Liver (tissue), 8 donors: ENCODE measurements at regions not wholly inside any gene's neighbourhood (a gene's known extent, or its start where the extent isn't known, plus 50 kb on each side); places are given as distances from the start of the nearest gene placed in this dataset.

Experiments
- DNase-seq: peaks from one replicate; pipeline ENCODE4 v3.0.0-alpha.2; 2017; ENCODE audit warnings: low spot score
- H3K27ac ChIP-seq, 2 donors: one replicate each; pipeline ENCODE4 v1.7.0; 2013; ENCODE audit warnings: inconsistent platforms in 2 of 2, low read length in 2 of 2, control low read depth in 1 of 2, low read depth in 1 of 2, mild to moderate bottlenecking in 1 of 2
- H3K27me3 ChIP-seq, 4 donors: one replicate each; pipeline versions ENCODE4 v1.6.1 to v1.7.0; 2013; ENCODE audit warnings: low read length in 3 of 4, inconsistent platforms in 1 of 4, mild to moderate bottlenecking in 1 of 4, moderate library complexity in 1 of 4; ENCODE audit not compliant: control insufficient read depth in 4 of 4, insufficient read depth in 4 of 4
- H3K36me3 ChIP-seq, 4 donors: one replicate each; pipeline versions ENCODE4 v1.6.1 to v1.7.0; 2013; ENCODE audit warnings: low read length in 3 of 4, mild to moderate bottlenecking in 3 of 4, low read depth in 1 of 4, moderate library complexity in 1 of 4; ENCODE audit not compliant: control insufficient read depth in 4 of 4, insufficient read depth in 3 of 4
- H3K4me1 ChIP-seq, 4 donors: one replicate each; pipeline versions ENCODE4 v1.6.1 to v1.7.0; 2013; ENCODE audit warnings: low read length in 3 of 4, mild to moderate bottlenecking in 3 of 4, moderate library complexity in 1 of 4; ENCODE audit not compliant: control insufficient read depth in 4 of 4, insufficient read depth in 4 of 4
- H3K4me3 ChIP-seq, 3 donors: one replicate each; pipeline versions ENCODE4 v1.6.1 to v1.7.0; 2013; ENCODE audit warnings: low read length in 3 of 3, control low read depth in 1 of 3, low read depth in 1 of 3, mild to moderate bottlenecking in 1 of 3
- H3K9ac ChIP-seq, 2 donors: one replicate each; pipeline ENCODE4 v1.7.0; 2013; ENCODE audit warnings: low read length in 2 of 2, mild to moderate bottlenecking in 2 of 2, moderate library complexity in 2 of 2, control low read depth in 1 of 2, low read depth in 1 of 2
- H3K9me3 ChIP-seq, 4 donors: one replicate each; pipeline versions ENCODE4 v1.6.1 to v1.7.0; 2013; ENCODE audit warnings: low read length in 3 of 4; ENCODE audit not compliant: control insufficient read depth in 4 of 4
- FOXA1 ChIP-seq: IDR thresholded peaks from 2 replicates; pipeline ENCODE4 v1.6.1; 2016; ENCODE audit warnings: antibody characterized with exemption
- FOXA2 ChIP-seq: IDR thresholded peaks from 2 replicates; pipeline ENCODE4 v1.6.1; 2016; ENCODE audit warnings: antibody characterized with exemption
- GABPA ChIP-seq, 2 donors: IDR thresholded peaks in 1 of 2; conservative IDR thresholded peaks in 1 of 2; 2 replicates each; pipeline ENCODE4 v1.6.1; 2016; ENCODE audit warnings: antibody characterized with exemption in 2 of 2, mild to moderate bottlenecking in 1 of 2, moderate library complexity in 1 of 2
- HNF4A ChIP-seq, 2 donors: conservative IDR thresholded peaks; 2 replicates each; pipeline ENCODE4 v1.6.1; 2016; ENCODE audit warnings: antibody characterized with exemption in 2 of 2, mild to moderate bottlenecking in 2 of 2
- JUND ChIP-seq, 2 donors: IDR thresholded peaks; 2 replicates each; pipeline ENCODE4 v1.6.1; 2016; ENCODE audit warnings: antibody characterized with exemption in 2 of 2
- MAX ChIP-seq: IDR thresholded peaks from 2 replicates; pipeline ENCODE4 v1.6.1; 2016; ENCODE audit warnings: antibody characterized with exemption
- RAD21 ChIP-seq, 2 donors: IDR thresholded peaks; 2 replicates each; pipeline ENCODE4 v1.6.1; 2016; ENCODE audit warnings: antibody characterized with exemption in 2 of 2, mild to moderate bottlenecking in 2 of 2
- REST ChIP-seq: IDR thresholded peaks from 2 replicates; pipeline ENCODE4 v1.6.1; 2016; ENCODE audit warnings: antibody characterized with exemption, mild to moderate bottlenecking
- RXRA ChIP-seq, 2 donors: IDR thresholded peaks; 2 replicates each; pipeline ENCODE4 v1.6.1; 2017 to 2018; ENCODE audit warnings: antibody characterized with exemption in 2 of 2, mild to moderate bottlenecking in 1 of 2
- SP1 ChIP-seq: IDR thresholded peaks from 2 replicates; pipeline ENCODE4 v1.6.1; 2018; ENCODE audit warnings: antibody characterized with exemption, mild to moderate bottlenecking
- TAF1 ChIP-seq: conservative IDR thresholded peaks from 2 replicates; pipeline ENCODE4 v1.6.1; 2016; ENCODE audit warnings: antibody characterized with exemption, mild to moderate bottlenecking
- WGBS: extraction: QIAGEN DNeasy Blood & Tissue Kit; methylation state at CpG from one replicate; pipeline ENCODE4 v1.1.7; 2013; 5-methylcytosine and 5-hydroxymethylcytosine counted together
- TF ChIP-seq, protein P1 (sequence below): IDR thresholded peaks from 2 replicates; pipeline ENCODE4 v1.6.1; 2016; ENCODE audit warnings: antibody characterized with exemption
- TF ChIP-seq, protein P2 (sequence below): fragments of 150-350 bp; IDR thresholded peaks from 2 replicates; pipeline ENCODE4 v1.5.1; 2017; ENCODE audit warnings: improper control_type of control experiment, low read depth, low read length; ENCODE audit not compliant: missing input control
- donor health status: healthy.
- donor health status: healthy.
- donor health status: healthy.
- donor health status: healthy.
- donor health status: healthy.

DNA sequence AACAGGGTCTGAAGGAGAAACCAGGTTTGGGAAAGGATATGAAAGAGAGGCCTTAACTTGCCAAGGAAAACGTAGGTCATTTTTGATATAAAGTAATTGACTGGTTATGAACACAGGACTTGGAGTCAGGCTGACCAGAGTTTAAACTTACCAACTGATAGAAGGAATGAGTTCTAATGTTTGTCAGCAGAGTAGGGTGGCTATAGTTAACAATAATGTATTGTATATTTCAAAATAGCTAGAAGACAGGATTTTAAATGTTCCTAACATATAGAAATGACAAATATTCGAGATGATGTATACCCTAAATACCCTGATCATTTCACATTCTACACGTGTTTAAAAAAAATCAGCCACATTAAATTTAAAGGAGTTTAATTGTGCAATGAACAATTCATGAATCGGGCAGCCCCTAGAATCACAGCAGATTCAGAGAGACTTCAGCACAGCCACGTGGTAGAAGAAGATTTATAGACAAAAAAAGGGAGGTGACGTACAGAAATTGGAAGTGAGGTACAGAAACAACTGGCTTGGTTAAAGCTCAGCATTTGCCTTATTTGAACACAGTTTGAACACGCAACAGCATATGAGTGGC, 52.5 kb upstream of the PLEKHG7 start:
- Histone ChIP-seq H3K4me1 (no peaks in the 10 kb centered on the region), H3K4me3 (no peak overlapping the region), H3K9me3 (no peaks in the 10 kb centered on the region), H3K27me3 (no peaks in the 10 kb centered on the region), H3K36me3 (no peaks in the 10 kb centered on the region), H3K9ac (no peak overlapping the region), H3K27ac (no peak overlapping the region)
- no peak for DNase-seq
- WGBS: 60% methylated on average over 7 of the region's 7 CpGs
- TF ChIP-seq MAX (no peak), FOXA1 (no peak), FOXA2 (no peak), REST (no peak), SP1 (no peak), HNF4A (conservative IDR thresholded peaks at IDR 0.05) (no peak), TAF1 (no peak), JUND (IDR thresholded peaks at IDR 0.05) (no peak), GABPA (IDR thresholded peaks at IDR 0.05 in 1 of 2, conservative IDR thresholded peaks at IDR 0.05 in 1 of 2) (no peak)
- TF ChIP-seq, protein P1, sequence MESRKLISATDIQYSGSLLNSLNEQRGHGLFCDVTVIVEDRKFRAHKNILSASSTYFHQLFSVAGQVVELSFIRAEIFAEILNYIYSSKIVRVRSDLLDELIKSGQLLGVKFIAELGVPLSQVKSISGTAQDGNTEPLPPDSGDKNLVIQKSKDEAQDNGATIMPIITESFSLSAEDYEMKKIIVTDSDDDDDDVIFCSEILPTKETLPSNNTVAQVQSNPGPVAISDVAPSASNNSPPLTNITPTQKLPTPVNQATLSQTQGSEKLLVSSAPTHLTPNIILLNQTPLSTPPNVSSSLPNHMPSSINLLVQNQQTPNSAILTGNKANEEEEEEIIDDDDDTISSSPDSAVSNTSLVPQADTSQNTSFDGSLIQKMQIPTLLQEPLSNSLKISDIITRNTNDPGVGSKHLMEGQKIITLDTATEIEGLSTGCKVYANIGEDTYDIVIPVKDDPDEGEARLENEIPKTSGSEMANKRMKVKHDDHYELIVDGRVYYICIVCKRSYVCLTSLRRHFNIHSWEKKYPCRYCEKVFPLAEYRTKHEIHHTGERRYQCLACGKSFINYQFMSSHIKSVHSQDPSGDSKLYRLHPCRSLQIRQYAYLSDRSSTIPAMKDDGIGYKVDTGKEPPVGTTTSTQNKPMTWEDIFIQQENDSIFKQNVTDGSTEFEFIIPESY: no peak
- TF ChIP-seq, protein P2, sequence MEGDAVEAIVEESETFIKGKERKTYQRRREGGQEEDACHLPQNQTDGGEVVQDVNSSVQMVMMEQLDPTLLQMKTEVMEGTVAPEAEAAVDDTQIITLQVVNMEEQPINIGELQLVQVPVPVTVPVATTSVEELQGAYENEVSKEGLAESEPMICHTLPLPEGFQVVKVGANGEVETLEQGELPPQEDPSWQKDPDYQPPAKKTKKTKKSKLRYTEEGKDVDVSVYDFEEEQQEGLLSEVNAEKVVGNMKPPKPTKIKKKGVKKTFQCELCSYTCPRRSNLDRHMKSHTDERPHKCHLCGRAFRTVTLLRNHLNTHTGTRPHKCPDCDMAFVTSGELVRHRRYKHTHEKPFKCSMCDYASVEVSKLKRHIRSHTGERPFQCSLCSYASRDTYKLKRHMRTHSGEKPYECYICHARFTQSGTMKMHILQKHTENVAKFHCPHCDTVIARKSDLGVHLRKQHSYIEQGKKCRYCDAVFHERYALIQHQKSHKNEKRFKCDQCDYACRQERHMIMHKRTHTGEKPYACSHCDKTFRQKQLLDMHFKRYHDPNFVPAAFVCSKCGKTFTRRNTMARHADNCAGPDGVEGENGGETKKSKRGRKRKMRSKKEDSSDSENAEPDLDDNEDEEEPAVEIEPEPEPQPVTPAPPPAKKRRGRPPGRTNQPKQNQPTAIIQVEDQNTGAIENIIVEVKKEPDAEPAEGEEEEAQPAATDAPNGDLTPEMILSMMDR: no peak

- Histone ChIP-seq H3K36me3 (no peaks in the 10 kb centered on the region), H3K4me3 (no peak overlapping the region), H3K9me3 (no peaks in the 10 kb centered on the region), H3K4me1 (no peaks in the 10 kb centered on the region), H3K27ac (no peak overlapping the region), H3K9ac (no peak overlapping the region), H3K27me3 (no peaks in the 10 kb centered on the region)
- TF ChIP-seq, protein P2: peak; percentile 74
- no peak for TF ChIP-seq FOXA1
- peak; percentile 23 to 57 for TF ChIP-seq RXRA (IDR thresholded peaks at IDR 0.05)
- TF ChIP-seq RAD21 (IDR thresholded peaks at IDR 0.05): peak; percentile 98 to 99
- 38% methylated on average over 11 of the region's 11 CpGs for WGBS
- peak; percentile 38 for DNase-seq
Measured at GRCh38 chr12:92649511-92650227, 53.1 kb upstream of the PLEKHG7 start.
